Keratinocyte (primary cell): ENCODE measurements at regions not wholly inside any gene's neighbourhood (a gene's known extent, or its start where the extent isn't known, plus 50 kb on each side); places are given as distances from the start of the nearest gene placed in this dataset.

Experiments
- DNase-seq: peaks from one replicate; pipeline ENCODE4 v3.0.0-alpha.2; 2011; ENCODE audit warnings: low read depth, missing footprints, low spot score
- FAIRE-seq: peaks from 2 replicates; lab custom pipeline; 2011; peaks lifted over from hg19 to GRCh38; lab: Jason Lieb, UNC
- H2AFZ ChIP-seq: 2 replicates; pipeline ENCODE4 v1.6.0; 2012; ENCODE audit warnings: low read length, control low read depth, inconsistent platforms; ENCODE audit not compliant: control insufficient read depth
- H3K27ac ChIP-seq: 2 replicates; pipeline ENCODE4 v1.5.1; 2011; ENCODE audit warnings: low read length; ENCODE audit not compliant: control insufficient read depth, insufficient read depth
- H3K27me3 ChIP-seq: 3 replicates; pipeline ENCODE4 v1.6.0; 2011; ENCODE audit warnings: low read length; ENCODE audit not compliant: control insufficient read depth, insufficient read depth; ENCODE audit errors: extremely low read depth
- H3K36me3 ChIP-seq, 2 experiments: 2 replicates in 1 of 2; 3 replicates in 1 of 2; pipeline ENCODE4 v1.5.1; 2011; ENCODE audit warnings: low read length in 2 of 2, mild to moderate bottlenecking in 1 of 2; ENCODE audit not compliant: control insufficient read depth in 2 of 2, insufficient read depth in 2 of 2; ENCODE audit errors: extremely low read depth in 1 of 2
- H3K4me1 ChIP-seq: 3 replicates; pipeline ENCODE4 v1.5.1; 2011; ENCODE audit warnings: low read length; ENCODE audit not compliant: control insufficient read depth, insufficient read depth; ENCODE audit errors: extremely low read depth
- H3K4me2 ChIP-seq: 3 replicates; pipeline ENCODE4 v1.6.0; 2011; ENCODE audit warnings: low read depth, low read length; ENCODE audit not compliant: control insufficient read depth, insufficient read depth; ENCODE audit errors: extremely low read depth
- H3K4me3 ChIP-seq, 3 experiments: fragments of 200-600 bp in 1 of 3; sonication (generic) in 1 of 3; 2 replicates in 2 of 3; 3 replicates in 1 of 3; pipeline ENCODE4 v1.5.1; 2011 to 2016; ENCODE audit warnings: low read length in 3 of 3, mild to moderate bottlenecking in 3 of 3, control low read depth in 2 of 3, inconsistent platforms in 1 of 3, low read depth in 1 of 3, mixed read lengths in 1 of 3, mixed run types in 1 of 3, moderate library complexity in 1 of 3; ENCODE audit not compliant: control insufficient read depth in 2 of 3, insufficient read depth in 2 of 3; ENCODE audit errors: extremely low read depth in 1 of 3
- H3K79me2 ChIP-seq: 2 replicates; pipeline ENCODE4 v1.6.0; 2012; ENCODE audit warnings: low read length; ENCODE audit not compliant: control insufficient read depth, insufficient read depth
- H3K9ac ChIP-seq: 3 replicates; pipeline ENCODE4 v1.6.0; 2011; ENCODE audit warnings: low read length; ENCODE audit not compliant: control insufficient read depth, insufficient read depth; ENCODE audit errors: extremely low read depth
- H3K9me1 ChIP-seq: 3 replicates; pipeline ENCODE4 v1.6.0; 2011; ENCODE audit warnings: low read length; ENCODE audit not compliant: control insufficient read depth, insufficient read depth; ENCODE audit errors: extremely low read depth
- H3K9me3 ChIP-seq: 2 replicates; pipeline ENCODE4 v1.5.1; 2012; ENCODE audit warnings: low read depth, low read length; ENCODE audit not compliant: control insufficient read depth
- H4K20me1 ChIP-seq: 3 replicates; pipeline ENCODE4 v1.6.0; 2011; ENCODE audit warnings: low read length; ENCODE audit not compliant: control insufficient read depth, insufficient read depth; ENCODE audit errors: extremely low read depth
- EZH2 ChIP-seq: IDR thresholded peaks from one replicate; pipeline ENCODE4 v1.6.1; 2012; ENCODE audit warnings: inconsistent platforms, mild to moderate bottlenecking, low read length, moderate library complexity
- dilution Hi-C: fragments of 300-500 bp; cut with MboI; formaldehyde crosslinking; loops from one replicate; pipeline ENCODE4 v1.7.0; 2020; ENCODE audit warnings: low sequenced_read_pairs; ENCODE audit not compliant: extremely low pct_ligation_motif_present
- TF ChIP-seq, protein P1 (sequence below), 3 experiments: IDR thresholded peaks in 1 of 3; conservative IDR thresholded peaks in 1 of 3; optimal IDR thresholded peaks in 1 of 3; 2 replicates in 2 of 3; 3 replicates in 1 of 3; pipeline versions ENCODE3 to v1.5.1; 2011; ENCODE audit warnings: low read length in 3 of 3, mild to moderate bottlenecking in 3 of 3, moderate library complexity in 2 of 3, control low read depth in 1 of 3, inconsistent platforms in 1 of 3; ENCODE audit not compliant: insufficient read depth in 2 of 3; ENCODE audit errors: extremely low read depth in 1 of 3

- FAIRE-seq, result no peak
- no peaks in the 10 kb centered on the region for H3K9me1 ChIP-seq
- no peak overlapping the region for H3K9ac ChIP-seq
- H3K36me3 ChIP-seq, result peaks cover 0 to 2% of the 10 kb centered on the region in 2 experiments
- TF ChIP-seq, protein P1, sequence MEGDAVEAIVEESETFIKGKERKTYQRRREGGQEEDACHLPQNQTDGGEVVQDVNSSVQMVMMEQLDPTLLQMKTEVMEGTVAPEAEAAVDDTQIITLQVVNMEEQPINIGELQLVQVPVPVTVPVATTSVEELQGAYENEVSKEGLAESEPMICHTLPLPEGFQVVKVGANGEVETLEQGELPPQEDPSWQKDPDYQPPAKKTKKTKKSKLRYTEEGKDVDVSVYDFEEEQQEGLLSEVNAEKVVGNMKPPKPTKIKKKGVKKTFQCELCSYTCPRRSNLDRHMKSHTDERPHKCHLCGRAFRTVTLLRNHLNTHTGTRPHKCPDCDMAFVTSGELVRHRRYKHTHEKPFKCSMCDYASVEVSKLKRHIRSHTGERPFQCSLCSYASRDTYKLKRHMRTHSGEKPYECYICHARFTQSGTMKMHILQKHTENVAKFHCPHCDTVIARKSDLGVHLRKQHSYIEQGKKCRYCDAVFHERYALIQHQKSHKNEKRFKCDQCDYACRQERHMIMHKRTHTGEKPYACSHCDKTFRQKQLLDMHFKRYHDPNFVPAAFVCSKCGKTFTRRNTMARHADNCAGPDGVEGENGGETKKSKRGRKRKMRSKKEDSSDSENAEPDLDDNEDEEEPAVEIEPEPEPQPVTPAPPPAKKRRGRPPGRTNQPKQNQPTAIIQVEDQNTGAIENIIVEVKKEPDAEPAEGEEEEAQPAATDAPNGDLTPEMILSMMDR (optimal IDR thresholded peaks at IDR 0.05 in 1 of 3, IDR thresholded peaks at IDR 0.05 in 1 of 3, conservative IDR thresholded peaks at IDR 0.05 in 1 of 3; ENCODE audit: extremely low read depth in 1 of 3, insufficient read depth in 2 of 3, low read length in 3 of 3), result no peak
- TF ChIP-seq EZH2, result no peak
- H3K27me3 ChIP-seq, result no peaks in the 10 kb centered on the region
- dilution Hi-C loops, result no loop called here
- no peak overlapping the region for H3K27ac ChIP-seq
- no peaks in the 10 kb centered on the region for H3K79me2 ChIP-seq
- no peak overlapping the region for H2AFZ ChIP-seq
- H3K9me3 ChIP-seq, result no peaks in the 10 kb centered on the region
- no peak overlapping the region for H3K4me2 ChIP-seq
- no peak overlapping the region for H3K4me3 ChIP-seq
- DNase-seq, result no peak
- no peaks in the 10 kb centered on the region for H3K4me1 ChIP-seq
- no peaks in the 10 kb centered on the region for H4K20me1 ChIP-seq
Measured at GRCh38 chr2:16561251-16561650, 104.4 kb downstream of the CYRIA start.

DNA sequence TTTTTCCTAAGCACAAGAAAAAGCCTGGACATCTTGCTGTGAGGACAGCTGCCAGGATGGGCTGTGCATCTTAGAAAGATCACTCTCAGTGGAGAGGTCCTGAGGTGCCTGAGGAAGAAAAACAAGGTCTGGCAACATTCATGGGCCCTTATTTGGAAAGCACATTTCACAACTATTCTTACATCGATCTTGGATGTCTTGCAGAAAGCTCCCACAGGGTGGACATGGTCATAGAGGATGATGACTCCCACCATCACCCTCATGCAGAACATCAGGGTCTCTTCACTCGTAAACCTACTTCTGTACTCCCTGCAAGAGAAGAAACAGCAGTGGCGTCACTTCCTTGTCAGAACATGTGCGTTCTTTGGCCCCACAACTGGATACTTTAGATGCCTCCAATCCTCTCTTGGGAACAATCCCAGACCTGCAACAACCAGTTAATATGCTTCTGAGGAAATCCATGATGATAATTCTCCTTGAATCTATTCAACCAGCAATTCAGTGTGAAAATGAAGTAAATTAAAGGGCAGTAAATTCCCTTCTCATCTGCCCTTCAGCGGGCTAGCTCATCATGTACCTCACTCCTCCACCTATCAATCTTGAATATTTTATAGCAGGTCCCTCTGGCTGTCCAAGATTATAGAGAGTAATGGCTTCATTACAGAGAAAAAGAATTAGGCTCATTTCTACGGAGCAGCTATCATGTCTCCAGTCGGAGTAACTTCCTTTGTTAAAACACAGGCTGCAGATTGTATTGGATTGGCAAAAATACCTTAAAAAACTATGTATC is 106.2 kb downstream of the CYRIA start:
- TF ChIP-seq, protein P1 (optimal IDR thresholded peaks at IDR 0.05 in 1 of 3, IDR thresholded peaks at IDR 0.05 in 1 of 3, conservative IDR thresholded peaks at IDR 0.05 in 1 of 3; ENCODE audit: extremely low read depth in 1 of 3, insufficient read depth in 2 of 3, low read length in 3 of 3), result no peak
- Histone ChIP-seq H3K36me3 (peaks cover 0 to 2% of the 10 kb centered on the region in 2 experiments), H3K79me2 (no peaks in the 10 kb centered on the region), H3K4me2 (no peak overlapping the region), H2AFZ (no peak overlapping the region), H3K4me3 (no peak overlapping the region), H3K27me3 (no peaks in the 10 kb centered on the region), H3K9me3 (no peaks in the 10 kb centered on the region), H3K9me1 (no peaks in the 10 kb centered on the region), H3K27ac (no peak overlapping the region), H3K9ac (no peak overlapping the region), H3K4me1 (no peaks in the 10 kb centered on the region), H4K20me1 (no peaks in the 10 kb centered on the region)
- FAIRE-seq (no peak), DNase-seq (no peak)
- dilution Hi-C loops, result no loop called here
